AG10803 (cell line): ENCODE measurements at regions not wholly inside any gene's neighbourhood (a gene's known extent, or its start where the extent isn't known, plus 50 kb on each side); places are given as distances from the start of the nearest gene placed in this dataset.

ENCODE experiments used
- DNase-seq: peaks from one replicate; pipeline ENCODE4 v3.0.0; 2010; ENCODE audit warnings: low read depth
- H3K4me3 ChIP-seq: 2 replicates; pipeline ENCODE4 v1.5.1; 2011; ENCODE audit warnings: mild to moderate bottlenecking, low read length, control low read depth
- CTCF ChIP-seq: conservative IDR thresholded peaks from 2 replicates; pipeline ENCODE4 v1.5.1; 2011; ENCODE audit warnings: mild to moderate bottlenecking, low read length, control low read depth, inconsistent platforms

DNA sequence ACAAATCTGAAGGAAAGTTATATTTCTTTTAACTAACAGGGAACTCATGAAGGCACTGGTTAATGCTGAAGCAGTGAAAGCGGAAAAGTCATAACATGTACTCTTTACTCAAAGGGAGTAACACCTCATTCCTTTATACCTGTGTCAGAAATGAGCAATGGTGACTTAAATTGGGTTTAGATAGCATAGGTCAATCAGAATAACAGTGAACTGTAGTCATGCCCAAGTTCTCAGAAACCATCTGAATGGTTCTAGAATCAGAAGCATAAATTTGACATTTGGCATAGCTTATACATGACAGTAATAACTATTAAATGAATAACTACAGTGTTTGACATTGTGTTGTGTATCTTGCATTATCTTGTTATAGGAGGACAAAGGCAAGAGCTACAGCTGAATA lies 382.0 kb downstream of the NUF2 start:
- TF ChIP-seq CTCF, result no peak
- no peak for DNase-seq

GRCh38 chr1:163706915-163707314 lies 385.2 kb downstream of the NUF2 start:
- DNase-seq, result no peak
- TF ChIP-seq CTCF, result no peak
- no peak overlapping the region for H3K4me3 ChIP-seq

More for the DNA sequence above, 382.0 kb downstream of the NUF2 start:
- no peak overlapping the region for H3K4me3 ChIP-seq

GRCh38 chr1:163709636-163710035 lies 387.9 kb downstream of the NUF2 start:
- no peak overlapping the region for H3K4me3 ChIP-seq
- DNase-seq, result peak; percentile 6
- no peak for TF ChIP-seq CTCF

DNA sequence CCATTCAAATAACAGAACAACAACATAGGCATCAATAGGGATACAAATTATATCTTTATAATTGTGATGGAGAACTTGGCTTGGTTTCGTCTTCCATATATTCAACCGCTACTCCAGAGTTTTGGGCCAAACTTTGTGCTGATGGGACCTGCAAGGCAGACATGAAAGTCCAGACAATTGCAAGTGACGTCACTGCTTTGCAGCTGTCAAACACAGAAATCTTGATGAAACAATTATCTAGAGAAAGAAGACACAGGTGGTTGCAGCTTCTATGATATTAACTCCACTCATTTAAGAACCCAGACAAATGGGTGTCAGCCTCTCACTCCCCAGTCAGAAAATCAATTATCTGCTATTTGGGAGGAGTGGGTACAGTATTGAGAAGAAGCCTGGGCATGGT lies 390.6 kb downstream of the NUF2 start:
- no peak for TF ChIP-seq CTCF
- DNase-seq, result no peak
- no peak overlapping the region for H3K4me3 ChIP-seq

DNA sequence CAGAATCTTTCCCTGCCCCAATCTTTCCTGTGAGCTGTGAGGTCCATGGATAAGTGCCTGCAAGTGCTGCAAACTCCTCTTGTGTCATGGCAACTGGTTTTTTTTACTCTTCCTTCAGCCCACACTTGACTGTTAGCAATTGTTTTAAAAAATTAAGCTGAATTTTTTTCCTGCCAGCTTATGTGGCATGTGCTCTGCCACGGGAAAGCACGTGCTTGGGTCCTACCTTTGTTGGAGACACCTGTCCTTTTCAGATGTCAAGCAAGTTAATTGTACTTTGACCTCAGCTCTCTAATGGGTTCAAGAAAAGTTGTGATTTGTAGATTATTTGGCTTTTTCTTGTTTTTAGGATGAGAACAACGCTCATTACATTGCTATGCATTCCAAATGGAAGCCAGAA lies 398.5 kb downstream of the NUF2 start:
- H3K4me3 ChIP-seq, result no peak overlapping the region
- no peak for DNase-seq
- no peak for TF ChIP-seq CTCF

DNA sequence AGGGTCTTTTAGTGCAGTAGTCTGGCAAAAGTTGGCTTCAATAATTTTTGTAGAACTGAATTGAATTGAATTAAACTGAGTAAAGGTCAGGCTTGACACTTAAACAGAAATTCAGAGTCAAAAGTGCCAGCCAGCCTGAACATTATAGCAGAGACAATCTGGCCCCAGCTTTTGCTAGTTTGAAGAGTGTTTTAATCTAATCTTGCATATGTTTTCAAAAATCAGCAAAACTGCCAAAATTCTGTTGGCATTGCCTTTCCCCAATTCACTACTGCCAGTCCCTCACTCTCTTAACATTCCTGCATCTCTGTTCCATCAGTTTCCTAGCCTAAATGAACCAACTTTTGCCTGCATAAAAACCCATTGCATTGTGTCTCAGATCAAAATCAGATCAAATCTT lies 403.8 kb downstream of the NUF2 start:
- no peak overlapping the region for H3K4me3 ChIP-seq
- TF ChIP-seq CTCF, result no peak
- DNase-seq, result no peak

GRCh38 chr1:163730411-163730821 lies 408.7 kb downstream of the NUF2 start:
- no peak for TF ChIP-seq CTCF
- DNase-seq, result peak; percentile 39
- H3K4me3 ChIP-seq, result no peak overlapping the region
